ENCODE measurements at regions not wholly inside any gene's neighbourhood (a gene's known extent, or its start where the extent isn't known, plus 50 kb on each side); places are given as distances from the start of the nearest gene placed in this dataset.

DNA sequence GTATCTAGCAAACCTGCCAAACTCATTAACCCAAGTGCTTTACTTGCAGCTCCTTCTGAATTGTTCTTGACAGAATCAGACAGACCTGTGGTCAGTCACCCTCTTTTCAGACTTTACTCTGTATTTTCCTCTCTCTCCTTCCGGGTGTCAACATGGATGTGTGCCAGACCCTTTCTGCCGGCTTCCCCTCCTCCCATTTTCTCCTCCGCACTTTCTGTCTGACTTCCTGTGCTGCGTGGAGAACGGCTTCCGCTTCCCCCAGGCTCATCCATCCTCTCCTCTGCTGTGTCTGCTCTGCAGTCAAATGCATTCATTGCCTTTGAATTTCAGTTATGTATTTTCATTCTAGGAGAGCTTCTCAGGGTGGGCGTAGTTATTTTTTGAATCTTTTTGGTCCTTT is 53.3 kb upstream of the LRPAP1 start:
- peak; percentile 16 for DNase-seq

DNA sequence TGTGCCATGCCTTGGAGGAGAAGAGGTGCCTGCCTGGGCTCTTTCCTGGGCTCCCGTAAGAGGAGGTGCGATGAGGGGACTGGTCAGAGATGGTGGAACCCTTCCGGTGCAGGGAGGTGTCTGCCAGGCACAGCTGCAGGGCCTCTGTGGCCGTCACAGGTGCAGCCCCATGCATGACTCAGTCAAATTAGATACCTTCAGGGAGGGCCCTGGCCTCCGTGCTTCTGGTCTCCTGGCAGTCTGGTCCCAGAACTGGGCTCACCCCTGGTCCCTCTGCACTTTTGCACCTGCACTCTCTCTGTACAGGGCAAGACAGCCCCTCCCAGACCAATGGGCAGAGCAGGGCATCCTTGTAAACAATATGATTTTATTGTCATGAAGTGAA is 49.9 kb upstream of the LRPAP1 start:
- no peak for DNase-seq

All from DMS79 treated with DMSO at 0.1 percent for 48 hours (cell line).